ENCODE measurements at regions not wholly inside any gene's neighbourhood (a gene's known extent, or its start where the extent isn't known, plus 50 kb on each side); places are given as distances from the start of the nearest gene placed in this dataset.

DNA sequence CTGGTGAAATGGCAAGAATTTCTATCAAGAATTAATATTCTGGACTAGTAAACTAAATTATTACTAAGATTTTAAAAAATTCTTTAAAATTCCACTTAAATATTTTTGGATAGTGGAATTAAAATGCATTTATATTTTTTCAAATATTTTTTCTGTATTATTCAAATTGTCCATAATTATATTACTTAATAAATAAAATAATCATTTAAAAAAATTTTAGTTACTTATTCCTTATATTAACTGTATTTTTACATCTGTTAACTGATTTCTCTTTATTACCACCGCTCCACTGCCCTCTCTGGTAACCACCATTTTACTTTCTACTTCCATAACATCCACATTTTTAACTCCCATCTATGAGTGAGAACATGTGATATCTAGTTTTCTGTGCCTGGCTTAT lies 828.4 kb downstream of the VGLL3 start:
- TF ChIP-seq POLR2AphosphoS5 (IDR thresholded peaks at IDR 0.05; ENCODE audit: low read depth): no peak
- TF ChIP-seq SPI1 (IDR thresholded peaks at IDR 0.05; ENCODE audit: borderline replicate concordance, low read depth): no peak
- TF ChIP-seq, protein P1, sequence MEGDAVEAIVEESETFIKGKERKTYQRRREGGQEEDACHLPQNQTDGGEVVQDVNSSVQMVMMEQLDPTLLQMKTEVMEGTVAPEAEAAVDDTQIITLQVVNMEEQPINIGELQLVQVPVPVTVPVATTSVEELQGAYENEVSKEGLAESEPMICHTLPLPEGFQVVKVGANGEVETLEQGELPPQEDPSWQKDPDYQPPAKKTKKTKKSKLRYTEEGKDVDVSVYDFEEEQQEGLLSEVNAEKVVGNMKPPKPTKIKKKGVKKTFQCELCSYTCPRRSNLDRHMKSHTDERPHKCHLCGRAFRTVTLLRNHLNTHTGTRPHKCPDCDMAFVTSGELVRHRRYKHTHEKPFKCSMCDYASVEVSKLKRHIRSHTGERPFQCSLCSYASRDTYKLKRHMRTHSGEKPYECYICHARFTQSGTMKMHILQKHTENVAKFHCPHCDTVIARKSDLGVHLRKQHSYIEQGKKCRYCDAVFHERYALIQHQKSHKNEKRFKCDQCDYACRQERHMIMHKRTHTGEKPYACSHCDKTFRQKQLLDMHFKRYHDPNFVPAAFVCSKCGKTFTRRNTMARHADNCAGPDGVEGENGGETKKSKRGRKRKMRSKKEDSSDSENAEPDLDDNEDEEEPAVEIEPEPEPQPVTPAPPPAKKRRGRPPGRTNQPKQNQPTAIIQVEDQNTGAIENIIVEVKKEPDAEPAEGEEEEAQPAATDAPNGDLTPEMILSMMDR (IDR thresholded peaks at IDR 0.05; ENCODE audit: insufficient read depth, low read length): no peak

Measured in HL-60 (cell line).